Lower leg skin (tissue), 3 donors: ENCODE measurements at regions not wholly inside any gene's neighbourhood (a gene's known extent, or its start where the extent isn't known, plus 50 kb on each side); places are given as distances from the start of the nearest gene placed in this dataset.

Source experiments
- CTCF ChIP-seq, 3 donors: fragments of 450-650 bp; IDR thresholded peaks; one replicate each; pipeline ENCODE4 v1.5.1; 2016; ENCODE audit warnings: antibody characterized with exemption in 3 of 3, mild to moderate bottlenecking in 3 of 3, moderate library complexity in 2 of 3
- POLR2A ChIP-seq, 2 donors: fragments of 450-650 bp; IDR thresholded peaks; one replicate each; pipeline ENCODE4 v1.6.1; 2016 to 2017; ENCODE audit warnings: antibody characterized with exemption in 2 of 2, mild to moderate bottlenecking in 1 of 2, moderate library complexity in 1 of 2

GRCh38 chr12:28876196-28876798 is 272.8 kb upstream of the FAR2 start:
- TF ChIP-seq CTCF (IDR thresholded peaks at IDR 0.05) (no peak), POLR2A (IDR thresholded peaks at IDR 0.05) (no peak)
